NOMO-1 treated with DMSO at 0.1 percent for 48 hours (cell line): ENCODE measurements at regions not wholly inside any gene's neighbourhood (a gene's known extent, or its start where the extent isn't known, plus 50 kb on each side); places are given as distances from the start of the nearest gene placed in this dataset.
A peak's percentile ranks its signal among the peaks of the same experiment; 100 is the strongest.
"Not testable (repeated sequence)": the region's sequence is repeated elsewhere in the genome, so short reads cannot be mapped to it uniquely, and the experiment has no call there.

Source experiments
- DNase-seq: peaks from one replicate; lab custom pipeline; 2025; ENCODE audit not compliant: unreplicated experiment; lab: John Stamatoyannopoulos, UW

DNA sequence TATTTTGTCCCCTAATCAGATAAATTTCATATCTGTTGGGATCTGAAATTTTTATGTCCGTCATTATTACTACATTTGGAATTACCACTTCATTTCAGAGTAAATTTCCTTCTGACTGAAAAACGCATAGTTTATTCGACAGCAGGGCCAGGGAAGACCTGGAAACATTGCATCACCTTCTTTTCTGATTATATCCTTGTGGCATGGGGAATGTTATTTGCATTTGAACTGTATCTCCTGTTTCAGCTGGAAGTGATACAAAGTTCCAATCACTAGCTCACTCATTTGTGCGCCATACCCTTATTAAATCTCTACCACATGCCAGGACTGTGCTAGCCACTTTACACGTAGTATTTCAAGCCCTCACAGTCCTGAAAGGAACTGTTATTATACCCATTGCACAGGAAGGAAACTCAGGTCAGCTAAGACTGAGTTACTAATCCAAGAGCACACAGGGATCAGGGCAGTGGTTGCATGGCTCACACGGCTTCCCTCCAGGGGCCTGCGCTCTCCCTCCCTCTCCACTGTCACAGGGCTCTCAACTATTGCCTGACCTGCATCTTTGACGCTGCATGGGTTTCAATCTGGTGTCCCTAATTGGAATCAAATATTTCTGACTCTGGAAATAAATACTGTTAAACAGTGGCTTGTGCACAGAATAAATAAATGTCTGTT is 84.4 kb upstream of the NANOS1 start:
- DNase-seq, result no peak

DNA sequence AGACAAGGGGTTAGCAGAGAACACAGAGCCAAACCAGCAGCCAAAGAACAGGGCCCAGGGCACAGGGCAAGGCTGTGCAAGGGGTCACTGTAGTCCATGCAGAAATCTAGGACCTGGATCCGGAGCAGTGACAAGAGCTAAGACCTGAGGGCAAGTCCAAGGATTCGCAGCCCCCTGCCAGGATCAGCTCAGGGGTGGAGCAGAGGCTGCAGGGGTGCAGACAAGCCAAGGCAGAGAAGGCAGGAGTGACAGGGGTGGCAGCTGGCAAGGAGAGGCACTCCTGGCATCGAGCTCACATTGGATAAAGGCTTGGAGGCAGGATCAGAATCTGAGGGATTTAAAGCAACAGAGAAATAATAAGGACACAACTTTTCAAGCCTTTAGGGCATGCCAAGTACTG is 80.7 kb upstream of the NANOS1 start:
- DNase-seq, result no peak

DNA sequence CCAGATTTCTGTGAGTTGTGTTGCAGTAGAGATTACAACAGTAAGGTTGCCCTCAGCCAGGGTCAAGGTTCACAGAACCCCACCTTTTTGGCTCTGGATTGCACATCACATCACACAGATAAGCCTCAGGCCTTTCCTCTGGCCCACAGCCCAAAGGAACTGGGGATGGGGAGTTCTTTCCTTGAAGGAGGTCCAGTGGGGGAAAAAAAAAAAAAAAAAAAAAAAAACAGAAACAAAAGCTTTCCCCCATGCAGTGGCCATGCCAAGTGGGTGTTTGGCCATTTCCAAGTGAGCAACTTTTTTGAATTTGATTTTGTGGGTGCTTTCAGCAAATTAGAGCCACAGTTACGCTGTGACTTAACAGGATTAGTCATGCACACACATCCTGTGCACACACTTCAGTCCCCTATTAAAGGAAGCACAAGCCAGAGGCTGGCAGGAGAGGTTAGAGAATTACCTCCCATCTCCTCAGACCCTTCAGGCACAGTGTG is 79.3 kb upstream of the NANOS1 start:
- no peak for DNase-seq

DNA sequence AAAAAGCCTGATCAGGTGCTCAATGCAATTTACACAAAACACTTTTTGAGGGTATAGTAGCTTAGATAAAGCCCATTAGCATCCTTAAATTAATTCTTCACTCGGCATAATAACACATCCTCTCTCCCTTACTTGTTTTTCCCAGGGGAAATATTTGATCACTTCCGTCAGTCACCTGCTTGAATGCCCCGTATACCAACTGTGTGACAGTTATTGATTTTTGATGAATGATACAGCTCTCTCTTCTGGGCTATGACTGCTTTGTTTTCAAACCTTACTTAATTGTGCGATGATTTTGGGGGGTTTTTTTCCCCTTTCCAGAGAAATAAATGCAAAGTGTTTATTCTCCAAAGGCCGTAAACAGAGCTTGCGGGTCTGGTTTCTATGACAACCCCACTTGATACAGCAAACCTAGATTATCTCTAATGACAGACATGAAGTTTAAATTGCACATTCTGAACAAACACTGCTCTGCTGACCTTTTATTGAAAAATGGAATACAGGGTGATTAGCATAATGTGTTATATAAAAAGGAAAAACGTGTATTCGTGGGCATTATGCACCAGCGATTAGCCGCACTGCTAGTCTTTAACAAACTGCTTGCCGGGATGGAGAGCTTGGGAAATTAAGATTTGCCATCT is 78.4 kb upstream of the NANOS1 start:
- no peak for DNase-seq

DNA sequence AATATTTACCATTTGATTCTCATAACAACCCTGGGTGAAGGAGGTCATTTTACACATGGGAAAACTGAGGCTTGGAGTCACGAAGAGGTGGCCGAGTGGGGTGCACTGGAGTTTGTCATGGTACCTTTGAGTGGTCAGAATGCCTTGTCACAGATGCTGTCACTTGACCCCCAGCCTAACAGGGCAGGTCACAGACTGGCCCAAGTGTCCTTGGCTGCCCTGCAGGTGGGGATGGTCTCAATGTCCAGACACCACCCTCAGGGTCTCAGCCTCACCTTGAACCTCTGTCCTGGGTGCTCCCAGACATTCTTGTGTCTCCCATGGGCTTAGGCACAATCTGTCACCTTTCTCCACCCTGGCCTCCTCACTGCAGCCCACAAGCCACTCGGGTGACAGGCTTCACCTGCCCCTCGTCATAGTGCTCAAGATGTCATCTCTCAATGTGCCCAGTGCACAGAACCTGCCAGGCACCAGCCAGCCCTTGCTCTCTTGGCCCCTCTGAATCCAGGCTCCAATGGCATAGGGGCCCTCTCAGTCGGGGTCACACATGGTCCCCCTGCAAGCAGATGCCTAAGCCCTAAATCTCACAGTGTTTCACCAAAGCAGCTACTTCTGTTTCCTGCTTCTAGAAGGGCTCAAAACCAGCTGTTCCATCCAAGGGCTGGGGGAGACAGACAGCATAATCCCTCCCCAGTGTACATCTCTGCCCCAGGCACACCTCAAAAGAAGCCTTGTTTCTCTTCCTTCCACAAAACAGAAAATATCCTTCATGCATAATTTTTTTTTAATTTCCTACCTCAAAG is 76.8 kb upstream of the NANOS1 start:
- DNase-seq, result no peak

DNA sequence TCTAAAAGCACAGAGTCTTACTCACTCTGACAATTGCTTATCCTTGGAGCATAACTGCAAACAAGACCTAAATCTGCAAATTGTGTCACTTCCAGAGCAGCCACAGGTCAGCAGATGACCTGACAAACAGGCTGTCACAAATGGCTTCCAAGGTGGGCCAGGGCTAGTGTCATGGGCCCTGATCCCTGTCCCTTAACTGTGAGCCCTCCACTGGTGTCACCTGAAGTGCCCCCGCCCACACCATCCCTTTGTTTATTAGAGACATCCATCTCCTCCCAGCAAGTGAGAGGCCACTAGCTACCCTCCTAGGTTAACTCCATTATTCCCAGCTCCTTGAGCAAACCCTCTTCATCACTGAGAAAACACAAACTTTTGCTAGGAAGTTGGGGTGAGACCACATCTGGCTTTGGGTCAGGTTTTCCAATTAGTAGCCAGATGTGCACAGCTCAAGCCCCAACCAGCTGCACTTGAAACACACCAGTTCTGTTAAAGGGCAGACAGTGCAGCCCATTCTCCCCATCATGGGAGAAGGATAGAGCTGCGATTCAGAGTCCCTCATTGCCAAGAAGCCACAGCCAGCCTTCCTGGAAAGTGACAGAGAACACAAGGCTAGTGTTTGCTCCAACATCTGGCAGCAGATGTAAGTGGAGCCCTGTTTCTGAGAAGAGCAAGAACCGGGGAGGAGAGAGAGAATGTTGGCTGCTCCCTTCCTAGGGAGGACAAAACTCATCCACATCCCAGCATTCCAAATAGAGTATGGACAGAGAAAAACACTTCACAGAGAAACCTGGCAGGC is 75.7 kb upstream of the NANOS1 start:
- no peak for DNase-seq

DNA sequence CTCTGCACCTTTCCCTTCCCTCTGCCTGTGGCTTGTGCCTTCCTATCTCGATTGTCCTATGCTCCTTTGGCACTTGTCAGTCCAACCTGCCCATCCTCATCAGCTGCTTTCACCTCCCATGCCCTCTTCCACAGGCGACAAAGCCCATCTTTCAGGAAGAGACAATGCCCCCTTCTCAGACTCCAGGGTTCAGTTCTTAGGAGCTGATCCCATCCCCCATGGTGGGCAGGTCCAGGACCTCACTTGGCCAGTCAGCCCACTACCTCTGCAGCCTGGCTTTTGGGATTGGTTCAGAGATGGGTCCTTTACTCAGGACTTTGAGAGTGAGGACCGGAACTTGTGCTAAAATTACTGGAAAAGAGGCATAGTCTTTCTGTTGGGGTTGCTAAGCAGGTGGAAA is 74.0 kb upstream of the NANOS1 start:
- no peak for DNase-seq

DNA sequence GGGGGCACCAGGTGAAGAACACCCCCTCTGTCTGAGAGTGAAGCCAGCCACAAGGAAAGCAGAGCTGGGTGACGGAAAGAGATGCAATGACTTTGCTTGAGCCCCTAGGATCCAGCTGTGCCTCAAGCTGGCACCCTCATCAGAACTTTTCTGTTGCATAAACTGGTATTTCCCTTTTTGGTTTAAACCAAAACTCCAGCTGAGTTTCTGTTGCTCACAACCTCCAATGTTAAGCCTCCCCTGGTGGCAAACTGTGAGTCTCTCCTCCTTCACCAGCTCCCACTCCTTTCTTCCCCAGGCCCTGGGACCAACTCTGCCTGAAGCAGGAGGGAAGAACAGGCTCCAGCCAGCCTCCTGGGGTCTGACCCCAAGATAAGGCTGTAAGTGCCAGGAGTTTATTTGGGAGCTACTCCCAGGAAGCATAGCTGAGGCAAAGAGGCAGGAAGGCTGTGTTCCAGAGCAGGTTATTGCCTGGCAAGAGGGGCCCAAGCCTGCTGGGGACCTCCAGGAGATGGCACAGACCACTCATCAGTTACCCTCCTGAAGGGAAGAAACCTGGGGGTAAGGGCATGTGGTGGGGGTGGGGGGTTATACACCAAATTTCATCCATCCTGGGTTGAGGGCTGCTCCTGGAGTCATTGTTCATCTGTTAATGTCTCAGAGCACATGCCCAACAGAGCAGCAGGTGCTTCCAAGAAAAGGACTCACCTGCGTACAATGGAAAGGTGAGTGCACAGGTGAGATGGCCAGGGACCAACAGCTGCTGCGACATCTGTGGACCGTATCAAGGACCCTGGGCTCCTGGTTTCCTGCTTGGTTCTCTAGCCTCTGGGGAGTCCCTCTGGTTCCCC is 73.3 kb upstream of the NANOS1 start:
- DNase-seq, result no peak

DNA sequence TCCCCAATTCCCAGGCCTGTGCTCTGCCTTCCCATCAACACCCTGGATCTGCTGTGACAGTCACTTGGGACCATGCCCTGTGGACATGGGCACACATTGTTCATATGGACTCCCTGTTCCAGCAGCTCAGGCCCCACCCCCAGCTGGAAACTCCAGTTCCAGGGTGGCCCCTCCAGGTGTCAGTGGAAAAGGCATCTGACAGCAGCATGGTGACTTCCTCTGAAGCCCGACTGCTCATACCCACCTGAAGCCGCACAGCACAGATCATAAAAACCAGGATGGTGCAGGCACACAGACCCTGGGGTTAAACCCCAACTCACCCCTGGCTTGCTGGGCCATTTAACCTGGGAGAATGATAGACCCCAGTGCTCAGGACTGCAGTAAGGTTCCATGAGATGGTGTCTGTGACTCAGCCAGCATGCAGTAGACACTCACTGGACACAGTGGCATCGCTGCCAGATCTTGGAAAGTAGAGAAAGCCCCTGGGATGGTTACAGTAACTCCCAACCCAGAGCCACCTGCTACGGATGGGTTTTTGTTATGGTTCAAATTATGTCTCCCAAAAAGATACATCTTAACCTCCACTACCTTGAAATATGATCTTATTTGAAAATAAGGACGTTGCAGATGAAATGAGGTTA is 72.6 kb upstream of the NANOS1 start:
- DNase-seq, result no peak

DNA sequence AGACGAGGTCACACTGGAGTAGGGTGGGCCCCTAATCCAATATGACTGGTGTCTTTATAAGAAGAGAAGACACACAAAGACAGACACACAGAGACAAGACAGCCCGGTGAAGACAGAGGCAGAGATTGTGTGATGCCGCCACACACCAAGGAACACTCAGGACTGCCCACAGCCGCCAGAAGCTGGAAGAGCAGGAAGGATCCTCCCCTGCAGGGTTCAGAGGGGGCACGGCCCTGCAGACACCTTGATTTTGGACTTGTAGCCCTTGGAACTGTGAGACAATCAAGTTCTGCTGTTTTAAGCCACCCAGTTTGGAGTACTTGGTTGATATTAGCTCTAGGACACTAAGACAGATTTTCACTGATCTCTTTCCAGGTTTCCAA is 72.1 kb upstream of the NANOS1 start:
- DNase-seq, result no peak

DNA sequence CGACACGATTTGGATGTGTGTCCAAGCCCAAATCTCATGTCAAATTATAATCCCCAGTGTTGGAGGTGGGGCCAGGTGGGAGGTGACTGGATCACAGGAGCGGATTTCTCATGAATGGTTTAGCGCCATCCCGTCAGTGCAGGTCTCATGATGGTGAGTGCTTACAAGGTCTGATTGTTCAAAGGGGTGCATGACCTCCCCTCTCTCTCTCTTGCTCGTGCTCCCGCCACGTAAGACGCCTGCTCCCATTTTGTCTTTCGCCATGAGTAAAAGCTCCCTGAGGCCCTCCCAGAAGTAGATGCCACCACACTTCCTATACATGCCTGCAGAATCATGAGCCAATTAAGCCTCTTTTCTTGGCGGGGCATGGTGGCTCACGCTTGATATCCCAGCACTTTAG is 71.5 kb upstream of the NANOS1 start:
- DNase-seq, result no peak

DNA sequence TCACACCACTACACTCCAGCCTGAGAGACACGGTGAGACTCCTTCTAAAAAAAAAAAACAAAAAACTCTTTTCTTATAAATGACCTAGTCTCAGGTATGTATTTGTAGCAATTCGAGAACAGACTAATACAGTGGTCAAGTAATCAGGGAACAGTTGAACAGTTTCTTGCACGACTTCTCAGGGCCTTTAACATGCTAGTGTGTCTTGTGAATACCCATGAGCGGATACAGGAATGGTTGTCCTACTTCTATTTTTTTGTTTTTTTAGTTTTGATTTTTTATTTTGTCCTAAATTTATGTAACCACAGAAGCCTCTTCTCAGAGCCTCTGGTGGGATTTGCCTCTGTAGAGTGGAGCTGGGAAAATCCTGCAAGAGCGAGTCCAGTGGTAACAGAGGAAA is 71.0 kb upstream of the NANOS1 start:
- no peak for DNase-seq

DNA sequence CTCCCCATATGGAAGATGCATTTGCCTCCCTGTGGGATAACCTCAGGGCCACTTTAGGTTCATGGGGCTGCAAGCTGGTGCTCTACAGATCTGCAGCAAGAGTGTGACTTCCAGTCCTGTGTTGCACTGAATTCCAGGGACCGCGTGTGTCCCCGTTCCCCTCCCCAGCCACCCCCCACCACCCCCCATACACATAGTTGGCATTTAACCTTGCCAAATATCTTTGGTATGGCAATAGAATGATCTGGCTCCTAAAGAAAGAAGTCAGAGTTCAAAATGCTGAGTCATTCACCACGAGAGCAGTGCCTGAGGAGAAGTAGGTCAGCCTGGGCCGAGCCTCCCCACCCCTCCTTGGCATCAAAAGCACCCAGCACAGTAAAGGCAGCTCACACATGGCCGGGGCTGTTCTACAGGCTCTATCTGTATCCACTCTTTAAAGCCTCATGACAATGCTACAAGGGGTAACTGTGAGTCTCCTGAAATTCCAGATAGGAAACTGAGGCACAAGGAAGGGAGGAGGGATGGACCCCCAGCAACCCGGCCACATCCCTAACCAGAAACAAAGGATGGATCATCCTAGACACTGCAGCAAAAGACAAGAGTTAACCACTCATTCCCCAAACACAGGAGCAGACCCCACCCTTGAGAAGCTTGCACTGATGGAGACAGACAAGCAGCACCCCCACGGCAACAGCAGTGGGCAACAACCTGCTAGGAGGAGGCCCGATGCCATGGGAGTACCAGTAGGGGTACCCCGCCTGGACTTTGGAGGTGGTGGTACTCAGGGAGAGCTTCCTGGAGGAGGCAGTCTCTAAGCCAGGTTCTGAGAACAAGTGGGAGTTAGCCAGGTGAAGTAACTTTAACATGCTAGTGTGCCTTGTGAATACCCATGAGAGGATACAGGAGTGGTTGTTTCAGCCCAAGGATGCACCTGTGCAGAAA is 70.3 kb upstream of the NANOS1 start:
- DNase-seq, result peak; percentile 58

DNA sequence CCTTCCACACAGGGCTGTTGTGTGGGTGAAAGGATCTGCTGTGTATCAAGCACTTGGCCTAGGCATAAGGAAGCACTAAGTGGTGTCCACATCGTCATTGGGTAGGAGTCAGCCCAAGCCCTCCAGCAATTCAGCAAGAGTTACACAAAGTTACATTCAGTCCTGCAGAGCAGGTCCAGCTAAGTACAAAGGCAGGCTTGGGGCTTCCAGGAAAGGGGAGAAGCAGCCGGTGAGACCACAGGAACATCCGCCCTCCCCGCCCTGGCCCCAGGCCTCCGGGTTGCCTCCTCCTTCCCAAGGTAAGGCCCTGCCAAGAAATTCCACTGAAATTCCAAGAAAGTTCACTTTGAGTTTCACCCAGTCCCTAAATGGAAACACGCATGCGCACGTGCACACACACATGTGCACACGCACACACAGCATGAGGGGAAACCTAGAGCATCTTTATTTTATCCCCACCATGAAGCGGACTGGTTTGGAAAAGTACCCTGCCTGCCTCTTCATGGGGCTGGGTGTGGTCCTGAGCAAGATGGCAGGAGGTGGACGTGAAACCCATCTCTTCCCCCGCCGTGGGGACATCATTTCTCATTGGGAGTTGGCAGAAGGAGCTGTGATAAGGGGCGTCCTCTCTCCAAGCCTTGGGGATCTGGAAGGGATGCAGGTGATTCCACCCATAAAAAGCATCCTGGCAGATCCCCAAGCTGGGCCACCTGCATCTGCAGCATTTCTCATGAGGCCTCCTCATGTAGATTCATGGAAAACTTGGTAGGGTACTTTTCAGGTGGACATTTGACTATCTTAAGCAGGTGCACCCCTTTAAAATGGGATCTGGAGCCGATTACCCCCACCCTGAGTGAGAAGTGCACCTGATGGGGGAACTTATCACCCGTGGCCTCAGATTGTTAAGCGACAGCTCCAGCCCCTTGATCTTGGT is 69.1 kb upstream of the NANOS1 start:
- no peak for DNase-seq

DNA sequence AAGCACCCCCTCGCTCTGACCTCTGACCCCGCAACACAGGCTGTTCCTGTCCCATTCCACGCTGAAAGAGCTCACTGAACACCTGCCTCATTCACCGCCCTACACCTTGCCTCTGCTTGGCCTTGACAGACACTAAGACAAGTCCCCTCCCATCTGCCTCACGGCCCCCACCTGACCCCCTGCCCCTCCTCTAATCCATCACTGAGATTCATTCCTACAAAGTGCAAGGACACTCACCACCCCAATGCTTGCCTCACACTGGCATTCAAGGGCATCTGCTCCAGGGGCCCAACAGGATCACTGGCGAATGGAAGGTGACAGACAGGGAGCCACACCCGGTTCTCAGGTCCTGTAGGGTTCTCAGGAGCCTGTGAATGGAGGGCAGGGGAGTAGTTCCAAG is 68.1 kb upstream of the NANOS1 start:
- DNase-seq, result no peak

DNA sequence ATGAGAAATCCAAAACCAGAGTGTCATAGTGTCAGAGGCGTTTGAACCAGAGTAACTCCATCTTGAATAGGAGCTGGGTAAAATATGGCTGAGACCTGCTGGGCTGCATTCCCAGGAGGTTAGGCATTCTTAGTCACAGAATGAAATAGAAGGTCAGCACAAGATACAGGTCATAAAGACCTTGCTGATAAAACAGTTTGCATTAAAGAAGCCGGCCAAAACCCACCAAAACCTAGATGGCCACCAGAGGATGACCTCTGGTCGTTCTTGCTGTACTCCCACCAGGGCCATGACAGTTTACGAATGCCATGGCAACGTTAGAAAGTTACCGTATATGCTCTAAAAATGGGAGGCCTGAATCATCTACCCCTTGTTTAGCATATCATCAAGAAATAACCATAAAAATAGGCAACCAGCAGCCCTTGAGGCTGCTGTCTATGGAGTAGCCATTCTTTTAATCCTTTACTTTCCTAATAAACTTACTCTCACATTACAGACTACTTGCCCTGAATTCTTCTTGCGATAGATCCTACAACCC is 67.1 kb upstream of the NANOS1 start:
- DNase-seq, result not testable (repeated sequence)

DNA sequence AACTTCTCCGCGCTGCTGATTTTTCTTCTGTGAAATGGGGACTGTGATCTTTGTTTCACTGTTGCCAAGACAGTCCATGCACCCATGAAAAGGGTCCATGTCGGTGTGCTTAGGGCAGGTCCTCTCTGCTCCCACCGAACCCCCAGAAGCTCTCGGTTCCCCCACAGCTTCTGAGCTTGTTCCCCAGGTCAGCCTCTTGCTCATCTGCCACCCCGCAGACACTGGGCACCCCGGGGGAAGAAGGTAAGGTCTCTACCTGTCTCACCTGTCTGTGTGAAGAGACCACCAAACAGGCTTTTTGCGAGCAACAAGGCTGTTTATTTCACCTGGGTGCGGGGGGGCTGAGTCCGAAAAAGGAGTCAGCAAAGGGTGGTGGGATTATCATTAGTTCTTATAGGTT is 66.2 kb upstream of the NANOS1 start:
- DNase-seq, result no peak
